ENCODE measurements at regions not wholly inside any gene's neighbourhood (a gene's known extent, or its start where the extent isn't known, plus 50 kb on each side); places are given as distances from the start of the nearest gene placed in this dataset.
"Not testable (repeated sequence)": the region's sequence is repeated elsewhere in the genome, so short reads cannot be mapped to it uniquely, and the experiment has no call there.

GRCh38 chr6:5838656-5839396 lies 167.9 kb downstream of the NRN1 start:
- DNase-seq (no peak), ATAC-seq (no peak)
- intact Hi-C loops (cut with DNase I) = no loop called here
- Histone ChIP-seq H3K27me3 (ENCODE audit: insufficient read depth in 3 of 3, low read length in 2 of 3) (no peaks in the 10 kb centered on the region), H3K4me1 (no peaks in the 10 kb centered on the region), H3K9me3 (no peaks in the 10 kb centered on the region), H3K4me3 (no peak overlapping the region), H3K36me3 (ENCODE audit: insufficient read depth in 1 of 2, low read depth in 1 of 2) (no peaks in the 10 kb centered on the region), H3K27ac (no peak overlapping the region)
- TF ChIP-seq CTCF (IDR thresholded peaks at IDR 0.05) = no peak
- 85 to 88% (median 87%) methylated on average over 8 of the region's 8 CpGs for WGBS, 3 donors

GRCh38 chr6:5837323-5837722 lies 169.4 kb downstream of the NRN1 start:
- Histone ChIP-seq H3K4me1 (no peaks in the 10 kb centered on the region), H3K4me3 (no peak overlapping the region), H3K36me3 (ENCODE audit: insufficient read depth in 1 of 2, low read depth in 1 of 2) (no peaks in the 10 kb centered on the region), H3K9me3 (no peaks in the 10 kb centered on the region), H3K27ac (no peak overlapping the region), H3K27me3 (ENCODE audit: insufficient read depth in 3 of 3, low read length in 2 of 3) (no peaks in the 10 kb centered on the region)
- intact Hi-C loops (cut with DNase I) = no loop called here
- WGBS, 3 donors = 33 to 66% (median 52%) methylated on average over 9 of the region's 9 CpGs
- ATAC-seq (peak in 2 of 4 donors; percentile 39 to 95), DNase-seq (peak in 1 of 2 donors; percentile 73)
- TF ChIP-seq CTCF (IDR thresholded peaks at IDR 0.05) = no peak

GRCh38 chr6:5836597-5836996 lies 170.1 kb downstream of the NRN1 start:
- H3K4me3 ChIP-seq; H3K9me3 ChIP-seq; H3K36me3 ChIP-seq (ENCODE audit: insufficient read depth in 1 of 2, low read depth in 1 of 2); ATAC-seq; H3K4me1 ChIP-seq; DNase-seq; H3K27me3 ChIP-seq (ENCODE audit: insufficient read depth in 3 of 3, low read length in 2 of 3); intact Hi-C loops (cut with DNase I); H3K27ac ChIP-seq: not testable (repeated sequence)
- 88 to 97% (median 93%) methylated on average over 1 of the region's 5 CpGs for WGBS, 3 donors

- WGBS, 3 donors = 90 to 97% (median 95%) methylated on average over 3 of the region's 3 CpGs
- intact Hi-C loops (cut with DNase I) = no loop called here
- Histone ChIP-seq H3K4me3 (no peak overlapping the region), H3K27me3 (ENCODE audit: insufficient read depth in 3 of 3, low read length in 2 of 3) (no peaks in the 10 kb centered on the region), H3K9me3 (no peaks in the 10 kb centered on the region), H3K4me1 (no peaks in the 10 kb centered on the region), H3K27ac (no peak overlapping the region), H3K36me3 (ENCODE audit: insufficient read depth in 1 of 2, low read depth in 1 of 2) (no peaks in the 10 kb centered on the region)
- no peak for TF ChIP-seq CTCF (IDR thresholded peaks at IDR 0.05)
- DNase-seq (no peak), ATAC-seq (no peak)
These were observed 173.6 kb downstream of the NRN1 start for GRCh38 chr6:5833120-5833519.

GRCh38 chr6:5832668-5833067 lies 174.1 kb downstream of the NRN1 start:
- Histone ChIP-seq H3K4me1 (no peaks in the 10 kb centered on the region), H3K9me3 (no peaks in the 10 kb centered on the region), H3K27ac (no peak overlapping the region), H3K36me3 (ENCODE audit: insufficient read depth in 1 of 2, low read depth in 1 of 2) (no peaks in the 10 kb centered on the region), H3K27me3 (ENCODE audit: insufficient read depth in 3 of 3, low read length in 2 of 3) (no peaks in the 10 kb centered on the region), H3K4me3 (no peak overlapping the region)
- ATAC-seq (no peak), DNase-seq (no peak)
- intact Hi-C loops (cut with DNase I) = no loop called here
- no peak for TF ChIP-seq CTCF (IDR thresholded peaks at IDR 0.05)
- 90 to 95% (median 92%) methylated on average over 3 of the region's 3 CpGs for WGBS, 3 donors

- H3K9me3 ChIP-seq; intact Hi-C loops (cut with DNase I); H3K27ac ChIP-seq; ATAC-seq; H3K36me3 ChIP-seq (ENCODE audit: insufficient read depth in 1 of 2, low read depth in 1 of 2); H3K4me3 ChIP-seq; DNase-seq; H3K4me1 ChIP-seq; H3K27me3 ChIP-seq (ENCODE audit: insufficient read depth in 3 of 3, low read length in 2 of 3): not testable (repeated sequence)
- WGBS, 3 donors = 37 to 41% (median 40%) methylated on average over 8 of the region's 8 CpGs
These were observed 175.4 kb downstream of the NRN1 start for GRCh38 chr6:5831219-5831862.
